Inflammatory macrophage treated with lipopolysaccharide for 4 hours (primary cell): ENCODE measurements at regions not wholly inside any gene's neighbourhood (a gene's known extent, or its start where the extent isn't known, plus 50 kb on each side); places are given as distances from the start of the nearest gene placed in this dataset.
A peak's percentile ranks its signal among the peaks of the same experiment; 100 is the strongest.

Experiments used
- DNase-seq: peaks from one replicate; pipeline ENCODE4 v3.0.0-alpha.2; 2020

- peak; percentile 11 for DNase-seq
These were observed 377.0 kb downstream of the PDGFC start for GRCh38 chr4:156594624-156595023.

- DNase-seq: no peak
These were observed 378.1 kb downstream of the PDGFC start for GRCh38 chr4:156593464-156593863.

GRCh38 chr4:156591679-156592078, 379.9 kb downstream of the PDGFC start:
- no peak for DNase-seq

- DNase-seq: no peak
These were observed 387.5 kb downstream of the PDGFC start for GRCh38 chr4:156584100-156584499.

- DNase-seq: no peak
These were observed 388.3 kb downstream of the PDGFC start for GRCh38 chr4:156583265-156583664.

GRCh38 chr4:156581282-156582063, 390.1 kb downstream of the PDGFC start:
- DNase-seq: no peak

- no peak for DNase-seq
These were observed 392.9 kb downstream of the PDGFC start for GRCh38 chr4:156578713-156579112.

GRCh38 chr4:156578005-156578404, 393.6 kb downstream of the PDGFC start:
- DNase-seq: no peak

GRCh38 chr4:156576946-156577345, 394.7 kb downstream of the PDGFC start:
- DNase-seq: no peak

GRCh38 chr4:156575430-156576073, 396.0 kb downstream of the PDGFC start:
- DNase-seq: peak; percentile 15

GRCh38 chr4:156571146-156571545, 400.5 kb downstream of the PDGFC start:
- DNase-seq: no peak

GRCh38 chr4:156569535-156569934, 402.1 kb downstream of the PDGFC start:
- DNase-seq: no peak

GRCh38 chr4:156568484-156568883, 403.1 kb downstream of the PDGFC start:
- DNase-seq: no peak

GRCh38 chr4:156568041-156568440, 403.6 kb downstream of the PDGFC start:
- DNase-seq: no peak

- DNase-seq: peak; percentile 66
These were observed 410.9 kb downstream of the PDGFC start for GRCh38 chr4:156560701-156561100.

- no peak for DNase-seq
These were observed 412.3 kb downstream of the PDGFC start for GRCh38 chr4:156559346-156559745.

- DNase-seq: no peak
These were observed 413.1 kb downstream of the PDGFC start for GRCh38 chr4:156558373-156559025.

- no peak for DNase-seq
These were observed 413.7 kb downstream of the PDGFC start for GRCh38 chr4:156557920-156558319.

GRCh38 chr4:156556336-156556735, 415.3 kb downstream of the PDGFC start:
- DNase-seq: no peak

- peak; percentile 18 for DNase-seq
These were observed 417.9 kb downstream of the PDGFC start for GRCh38 chr4:156553659-156554058.

- DNase-seq: no peak
These were observed 423.7 kb downstream of the PDGFC start for GRCh38 chr4:156547891-156548290.

GRCh38 chr4:156547439-156547838, 424.2 kb downstream of the PDGFC start:
- peak; percentile 33 for DNase-seq

- DNase-seq: no peak
These were observed 426.4 kb downstream of the PDGFC start for GRCh38 chr4:156545003-156545785.
